ENCODE measurements at regions not wholly inside any gene's neighbourhood (a gene's known extent, or its start where the extent isn't known, plus 50 kb on each side); places are given as distances from the start of the nearest gene placed in this dataset.

DNA sequence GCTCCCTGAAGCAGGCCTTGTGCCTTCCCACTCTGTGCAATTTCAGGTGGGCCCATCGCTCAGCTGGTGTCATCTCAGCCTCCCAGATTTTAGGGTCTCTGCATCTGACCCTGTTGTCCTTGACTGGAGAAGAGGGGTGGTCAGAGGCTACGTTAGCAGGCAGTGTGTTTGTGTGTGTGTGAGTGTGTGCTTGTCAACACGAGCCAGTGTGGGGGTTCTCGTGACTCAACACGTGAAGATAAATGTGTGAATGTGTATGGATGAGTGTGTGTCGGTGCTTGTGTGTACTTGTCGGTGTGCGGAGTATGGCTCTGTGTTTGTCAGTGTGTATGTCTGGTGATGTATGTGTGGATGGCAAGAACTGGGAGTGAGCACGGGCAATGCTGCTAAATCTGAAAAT, 142.6 kb upstream of the KLF4 start:
- 90 to 92% methylated on average over 9 of the region's 9 CpGs for WGBS, 2 experiments
- Histone ChIP-seq H3K27me3 (ENCODE audit: control insufficient read depth, insufficient read depth, low read length, poor library complexity, severe bottlenecking) (peaks cover 16% of the 10 kb centered on the region), H3K36me3 (ENCODE audit: control insufficient read depth, insufficient read depth, low read length) (no peaks in the 10 kb centered on the region), H3K4me3 (ENCODE audit: insufficient read depth, low read depth, low read length) (no peak overlapping the region), H3K27ac (ENCODE audit: insufficient read depth, low read depth, low read length, poor library complexity, severe bottlenecking) (no peak overlapping the region), H3K4me1 (ENCODE audit: control insufficient read depth, insufficient read depth, low read length) (no peaks in the 10 kb centered on the region), H3K9me3 (ENCODE audit: control insufficient read depth, low read length) (no peaks in the 10 kb centered on the region)

DNA sequence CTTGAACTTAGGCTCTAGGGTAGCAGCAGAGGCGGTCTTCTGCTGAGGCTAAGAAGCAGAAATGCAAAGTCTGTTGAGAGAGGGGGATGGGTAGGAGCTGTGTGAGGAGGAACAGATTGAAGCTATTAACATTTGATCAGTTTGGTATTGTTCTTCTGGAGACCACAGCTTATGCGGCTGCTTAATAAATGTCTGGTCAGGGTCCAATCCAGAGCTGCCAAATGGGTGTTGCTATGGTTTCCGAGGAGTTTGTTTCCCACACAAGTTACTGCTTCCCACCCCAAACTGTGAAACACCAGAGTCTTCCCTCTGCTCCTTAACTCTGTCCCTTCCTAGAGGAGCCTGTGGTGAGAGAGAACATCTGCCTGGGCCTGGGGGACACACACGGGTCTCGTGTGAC, 142.2 kb upstream of the KLF4 start:
- Histone ChIP-seq H3K27me3 (ENCODE audit: control insufficient read depth, insufficient read depth, low read length, poor library complexity, severe bottlenecking) (peaks cover 12% of the 10 kb centered on the region), H3K4me1 (ENCODE audit: control insufficient read depth, insufficient read depth, low read length) (no peaks in the 10 kb centered on the region), H3K4me3 (ENCODE audit: insufficient read depth, low read depth, low read length) (no peak overlapping the region), H3K9me3 (ENCODE audit: control insufficient read depth, low read length) (no peaks in the 10 kb centered on the region), H3K36me3 (ENCODE audit: control insufficient read depth, insufficient read depth, low read length) (no peaks in the 10 kb centered on the region), H3K27ac (ENCODE audit: insufficient read depth, low read depth, low read length, poor library complexity, severe bottlenecking) (no peak overlapping the region)
- 80 to 81% methylated on average over 5 of the region's 5 CpGs for WGBS, 2 experiments

DNA sequence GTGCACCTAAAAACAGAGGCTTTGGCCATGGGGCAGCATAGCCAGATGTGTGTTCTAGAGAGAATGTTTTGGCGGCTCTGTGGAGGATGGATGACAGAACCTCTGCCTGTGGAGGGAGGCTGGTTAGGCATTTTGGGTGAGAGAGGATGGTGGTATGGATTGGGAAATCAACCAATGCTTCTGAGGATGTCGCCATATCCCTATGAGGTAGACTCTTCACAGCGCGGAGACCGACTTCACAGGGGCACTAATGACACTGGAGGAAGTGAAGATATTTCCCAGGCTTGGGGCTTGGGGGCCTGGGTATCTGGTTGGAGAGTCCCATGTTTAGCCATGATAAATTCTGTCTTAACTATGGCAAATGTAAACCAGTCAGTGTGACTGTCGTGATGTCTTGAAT, 140.6 kb upstream of the KLF4 start:
- Histone ChIP-seq H3K4me3 (ENCODE audit: insufficient read depth, low read depth, low read length) (no peak overlapping the region), H3K9me3 (ENCODE audit: control insufficient read depth, low read length) (no peaks in the 10 kb centered on the region), H3K36me3 (ENCODE audit: control insufficient read depth, insufficient read depth, low read length) (no peaks in the 10 kb centered on the region), H3K27me3 (ENCODE audit: control insufficient read depth, insufficient read depth, low read length, poor library complexity, severe bottlenecking) (no peaks in the 10 kb centered on the region), H3K27ac (ENCODE audit: insufficient read depth, low read depth, low read length, poor library complexity, severe bottlenecking) (no peak overlapping the region), H3K4me1 (ENCODE audit: control insufficient read depth, insufficient read depth, low read length) (no peaks in the 10 kb centered on the region)
- WGBS, 2 experiments, result 92 to 96% methylated on average over 6 of the region's 6 CpGs

DNA sequence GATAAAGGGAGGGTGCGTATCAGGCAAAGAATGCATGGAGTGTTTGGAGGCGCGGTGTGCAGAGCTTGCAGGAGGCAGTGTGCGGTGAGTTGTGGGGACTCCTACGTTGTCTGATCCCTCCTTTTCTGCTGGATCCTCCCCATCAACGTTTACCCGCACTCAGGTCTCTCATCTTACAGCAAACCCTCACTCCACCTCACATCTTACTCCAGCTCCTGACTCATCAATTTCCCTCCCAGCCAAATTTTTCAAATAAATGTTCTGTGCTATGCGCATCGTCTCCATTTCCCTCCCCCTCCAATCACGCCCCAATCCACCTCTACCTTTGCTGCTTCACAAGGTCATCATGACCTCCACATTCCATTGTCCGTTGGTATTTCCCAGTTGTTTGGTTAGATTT, 138.9 kb upstream of the KLF4 start:
- no peak overlapping the region for H3K27ac ChIP-seq (ENCODE audit: insufficient read depth, low read depth, low read length, poor library complexity, severe bottlenecking)
- H3K9me3 ChIP-seq (ENCODE audit: control insufficient read depth, low read length), result no peaks in the 10 kb centered on the region
- H3K4me3 ChIP-seq (ENCODE audit: insufficient read depth, low read depth, low read length), result no peak overlapping the region
- H3K36me3 ChIP-seq (ENCODE audit: control insufficient read depth, insufficient read depth, low read length), result no peaks in the 10 kb centered on the region
- 90 to 92% methylated on average over 11 of the region's 11 CpGs for WGBS, 2 experiments
- H3K4me1 ChIP-seq (ENCODE audit: control insufficient read depth, insufficient read depth, low read length), result peaks cover 4% of the 10 kb centered on the region
- no peaks in the 10 kb centered on the region for H3K27me3 ChIP-seq (ENCODE audit: control insufficient read depth, insufficient read depth, low read length, poor library complexity, severe bottlenecking)

DNA sequence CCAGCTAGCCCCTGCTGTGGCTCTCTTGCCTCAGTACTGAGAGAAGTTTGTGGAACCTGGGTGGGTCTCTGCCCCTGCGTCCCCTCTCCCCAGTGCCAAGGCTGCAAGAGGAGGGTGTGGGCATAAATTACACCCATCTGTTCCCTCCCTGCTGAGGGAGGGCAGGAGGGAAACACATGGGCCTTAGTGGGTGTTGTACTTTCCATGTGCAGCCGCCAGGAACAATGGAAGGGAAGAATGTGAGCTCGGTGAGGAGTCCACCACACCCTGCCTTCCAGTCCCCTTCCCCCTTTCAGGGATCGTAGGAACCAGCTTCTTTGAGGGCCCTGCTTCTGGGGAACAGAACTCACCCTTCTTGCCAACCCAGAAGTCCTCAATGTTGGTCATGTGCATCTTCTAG, 138.2 kb upstream of the KLF4 start:
- H3K27me3 ChIP-seq (ENCODE audit: control insufficient read depth, insufficient read depth, low read length, poor library complexity, severe bottlenecking), result no peaks in the 10 kb centered on the region
- no peaks in the 10 kb centered on the region for H3K9me3 ChIP-seq (ENCODE audit: control insufficient read depth, low read length)
- 58 to 65% methylated on average over 4 of the region's 4 CpGs for WGBS, 2 experiments
- H3K36me3 ChIP-seq (ENCODE audit: control insufficient read depth, insufficient read depth, low read length), result no peaks in the 10 kb centered on the region
- peaks cover 4% of the 10 kb centered on the region for H3K4me1 ChIP-seq (ENCODE audit: control insufficient read depth, insufficient read depth, low read length)
- no peak overlapping the region for H3K4me3 ChIP-seq (ENCODE audit: insufficient read depth, low read depth, low read length)
- H3K27ac ChIP-seq (ENCODE audit: insufficient read depth, low read depth, low read length, poor library complexity, severe bottlenecking), result no peak overlapping the region

DNA sequence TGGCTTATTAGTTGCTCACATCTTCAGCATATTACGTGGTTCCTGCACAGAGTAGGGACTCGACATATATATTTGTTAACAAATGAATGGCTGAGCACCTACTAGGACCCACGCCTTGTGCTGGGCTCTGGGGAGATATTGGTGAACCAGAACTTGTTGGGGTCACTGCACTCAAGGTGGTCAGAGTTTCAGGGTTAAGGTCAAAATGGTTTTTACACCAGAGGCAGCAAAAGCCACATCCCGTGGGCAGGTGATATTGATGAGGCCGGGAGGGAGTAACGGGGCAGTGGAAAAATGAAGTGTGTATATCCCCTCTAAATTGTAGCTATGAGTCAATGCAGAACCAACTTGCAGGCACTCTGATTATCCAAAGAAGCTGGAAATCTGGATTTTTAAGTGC, 136.5 kb upstream of the KLF4 start:
- H3K4me1 ChIP-seq (ENCODE audit: control insufficient read depth, insufficient read depth, low read length), result peaks cover 4% of the 10 kb centered on the region
- H3K9me3 ChIP-seq (ENCODE audit: control insufficient read depth, low read length), result no peaks in the 10 kb centered on the region
- no peak overlapping the region for H3K4me3 ChIP-seq (ENCODE audit: insufficient read depth, low read depth, low read length)
- H3K36me3 ChIP-seq (ENCODE audit: control insufficient read depth, insufficient read depth, low read length), result no peaks in the 10 kb centered on the region
- no peaks in the 10 kb centered on the region for H3K27me3 ChIP-seq (ENCODE audit: control insufficient read depth, insufficient read depth, low read length, poor library complexity, severe bottlenecking)
- WGBS, 2 experiments, result 95 to 97% methylated on average over 6 of the region's 6 CpGs
- no peak overlapping the region for H3K27ac ChIP-seq (ENCODE audit: insufficient read depth, low read depth, low read length, poor library complexity, severe bottlenecking)

DNA sequence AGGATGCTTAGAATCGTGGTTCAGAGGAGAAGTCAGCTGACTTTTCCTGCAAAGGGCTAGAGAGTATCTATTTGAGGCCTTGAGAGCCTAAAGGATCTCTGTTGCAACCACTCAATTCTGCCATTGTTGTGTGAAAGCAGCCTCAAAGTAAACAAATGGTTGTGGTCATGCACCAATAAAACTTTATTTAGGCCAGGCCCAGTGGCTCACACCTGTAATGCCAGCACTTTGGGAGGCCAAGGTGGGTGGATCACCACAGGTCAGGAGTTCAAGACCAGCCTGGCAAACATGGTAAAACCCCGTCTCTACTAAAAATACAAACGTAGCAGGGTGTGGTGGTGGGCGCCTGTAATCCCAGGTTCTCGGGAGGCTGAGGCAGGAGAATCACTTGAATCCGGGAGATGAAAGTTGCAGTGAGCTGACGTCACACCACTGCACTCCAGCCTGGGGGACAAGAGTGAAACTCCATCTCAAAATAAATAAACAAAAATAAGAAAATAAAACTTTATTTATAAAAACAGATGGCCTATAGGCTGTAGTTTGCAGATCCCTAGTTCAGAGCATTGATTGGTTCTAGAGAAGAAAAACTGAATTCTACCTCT, 135.9 kb upstream of the KLF4 start:
- Histone ChIP-seq H3K9me3 (ENCODE audit: control insufficient read depth, low read length) (no peaks in the 10 kb centered on the region), H3K36me3 (ENCODE audit: control insufficient read depth, insufficient read depth, low read length) (no peaks in the 10 kb centered on the region), H3K4me3 (ENCODE audit: insufficient read depth, low read depth, low read length) (no peak overlapping the region), H3K27me3 (ENCODE audit: control insufficient read depth, insufficient read depth, low read length, poor library complexity, severe bottlenecking) (no peaks in the 10 kb centered on the region), H3K4me1 (ENCODE audit: control insufficient read depth, insufficient read depth, low read length) (peaks cover 4% of the 10 kb centered on the region), H3K27ac (ENCODE audit: insufficient read depth, low read depth, low read length, poor library complexity, severe bottlenecking) (no peak overlapping the region)
- WGBS, 2 experiments, result 95% methylated on average over 7 of the region's 7 CpGs

DNA sequence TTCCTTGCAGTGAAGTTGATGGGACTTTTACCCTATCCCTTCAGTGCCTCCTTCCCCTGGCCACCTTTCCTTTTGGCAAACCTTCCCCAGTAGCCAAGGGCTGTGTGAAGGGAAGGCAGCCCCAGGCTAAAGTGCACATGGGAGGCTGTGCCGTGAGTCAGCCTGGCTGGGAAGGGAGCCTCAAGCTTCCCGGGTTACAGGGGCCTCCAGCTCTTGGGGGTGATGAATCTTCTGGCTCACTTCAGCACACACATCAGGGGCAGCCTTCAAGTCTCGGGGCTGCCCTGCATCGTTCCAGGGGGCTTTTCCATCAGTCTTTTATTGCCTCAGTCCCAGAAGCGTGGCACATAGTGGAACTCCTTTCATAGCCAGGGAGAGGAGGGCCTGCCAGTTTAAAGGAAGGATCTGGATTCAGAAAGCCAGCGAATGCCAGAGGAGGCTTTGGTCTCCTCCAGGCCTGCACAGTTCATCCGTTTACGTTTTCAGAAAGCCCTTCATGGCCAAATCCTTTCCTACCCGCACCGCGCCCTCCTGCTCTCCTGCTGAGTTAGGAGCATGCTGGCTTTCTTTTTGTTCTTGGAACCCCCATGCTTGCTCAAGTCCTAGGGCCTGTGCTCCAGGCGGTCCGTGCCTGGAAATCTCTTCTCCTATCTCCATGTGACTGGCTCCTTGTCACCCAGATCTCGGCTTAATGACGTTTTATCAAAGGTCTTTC, 134.8 kb upstream of the KLF4 start:
- no peaks in the 10 kb centered on the region for H3K9me3 ChIP-seq (ENCODE audit: control insufficient read depth, low read length)
- no peaks in the 10 kb centered on the region for H3K27me3 ChIP-seq (ENCODE audit: control insufficient read depth, insufficient read depth, low read length, poor library complexity, severe bottlenecking)
- peaks cover 4% of the 10 kb centered on the region for H3K4me1 ChIP-seq (ENCODE audit: control insufficient read depth, insufficient read depth, low read length)
- no peak overlapping the region for H3K4me3 ChIP-seq (ENCODE audit: insufficient read depth, low read depth, low read length)
- no peaks in the 10 kb centered on the region for H3K36me3 ChIP-seq (ENCODE audit: control insufficient read depth, insufficient read depth, low read length)
- WGBS, 2 experiments, result 86 to 87% methylated on average over 15 of the region's 15 CpGs
- no peak overlapping the region for H3K27ac ChIP-seq (ENCODE audit: insufficient read depth, low read depth, low read length, poor library complexity, severe bottlenecking)

DNA sequence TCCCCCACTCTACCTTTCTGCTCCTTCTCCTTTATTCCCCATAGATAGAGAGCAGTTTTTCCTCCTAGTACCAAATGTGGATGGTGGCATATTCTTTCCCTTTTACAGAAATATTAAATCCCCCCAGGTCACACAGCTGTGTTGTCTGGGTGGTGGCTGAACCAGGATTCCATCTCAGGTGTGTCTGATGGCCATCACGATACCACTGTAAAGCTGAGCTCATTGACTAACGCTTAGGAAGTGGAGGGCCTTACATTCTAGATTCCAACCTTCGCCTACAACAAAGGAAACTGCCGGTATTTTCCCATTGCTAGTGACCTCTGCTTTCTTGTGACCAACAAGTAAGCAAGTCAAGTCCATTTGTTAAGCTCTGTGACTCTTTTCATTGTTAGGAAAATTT, 131.9 kb upstream of the KLF4 start:
- Histone ChIP-seq H3K27ac (ENCODE audit: insufficient read depth, low read depth, low read length, poor library complexity, severe bottlenecking) (no peak overlapping the region), H3K4me1 (ENCODE audit: control insufficient read depth, insufficient read depth, low read length) (peaks cover 4% of the 10 kb centered on the region), H3K9me3 (ENCODE audit: control insufficient read depth, low read length) (no peaks in the 10 kb centered on the region), H3K36me3 (ENCODE audit: control insufficient read depth, insufficient read depth, low read length) (no peaks in the 10 kb centered on the region), H3K27me3 (ENCODE audit: control insufficient read depth, insufficient read depth, low read length, poor library complexity, severe bottlenecking) (no peaks in the 10 kb centered on the region), H3K4me3 (ENCODE audit: insufficient read depth, low read depth, low read length) (no peak overlapping the region)
- 91 to 93% methylated on average over 4 of the region's 4 CpGs for WGBS, 2 experiments

DNA sequence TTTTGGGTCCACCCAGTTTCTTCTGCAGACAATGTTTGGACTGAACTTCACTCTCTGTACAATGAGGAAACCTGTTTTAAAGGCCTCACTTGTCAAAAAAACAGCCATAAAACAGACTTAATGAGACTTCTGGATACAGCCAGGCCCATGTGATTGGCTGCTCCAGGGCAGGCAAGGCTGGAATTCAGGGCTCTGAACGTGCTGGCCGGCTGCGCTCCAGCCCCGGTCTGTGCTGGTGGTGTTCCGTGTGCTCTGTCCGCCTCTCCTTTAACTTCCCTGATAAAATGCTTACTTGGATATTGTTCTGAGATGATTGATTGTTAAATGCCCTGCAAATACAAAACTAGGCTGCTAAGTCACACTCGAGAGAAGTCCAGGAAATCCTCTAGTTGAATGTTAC, 131.2 kb upstream of the KLF4 start:
- H3K36me3 ChIP-seq (ENCODE audit: control insufficient read depth, insufficient read depth, low read length), result no peaks in the 10 kb centered on the region
- no peaks in the 10 kb centered on the region for H3K9me3 ChIP-seq (ENCODE audit: control insufficient read depth, low read length)
- no peak overlapping the region for H3K4me3 ChIP-seq (ENCODE audit: insufficient read depth, low read depth, low read length)
- no peaks in the 10 kb centered on the region for H3K27me3 ChIP-seq (ENCODE audit: control insufficient read depth, insufficient read depth, low read length, poor library complexity, severe bottlenecking)
- no peak overlapping the region for H3K27ac ChIP-seq (ENCODE audit: insufficient read depth, low read depth, low read length, poor library complexity, severe bottlenecking)
- 83 to 93% methylated on average over 7 of the region's 7 CpGs for WGBS, 2 experiments
- peaks cover 4% of the 10 kb centered on the region for H3K4me1 ChIP-seq (ENCODE audit: control insufficient read depth, insufficient read depth, low read length)
